NB4 (cell line): ENCODE measurements at regions not wholly inside any gene's neighbourhood (a gene's known extent, or its start where the extent isn't known, plus 50 kb on each side); places are given as distances from the start of the nearest gene placed in this dataset.

ENCODE experiments used
- DNase-seq: peaks from one replicate; pipeline ENCODE4 v3.0.0; 2010; ENCODE audit warnings: low read depth
- H3K4me3 ChIP-seq: one replicate; pipeline ENCODE4 v1.5.1; 2011; ENCODE audit warnings: mild to moderate bottlenecking, low read depth, low read length, moderate library complexity
- MYC ChIP-seq: IDR thresholded peaks from 2 replicates; pipeline ENCODE4 v1.6.1; 2011; ENCODE audit warnings: low read depth, low read length
- POLR2A ChIP-seq: IDR thresholded peaks from 2 replicates; pipeline ENCODE4 v1.6.1; 2011; ENCODE audit warnings: mild to moderate bottlenecking; ENCODE audit not compliant: insufficient read length; ENCODE audit errors: extremely low read depth
- TF ChIP-seq, protein P1 (sequence below): IDR thresholded peaks from one replicate; pipeline ENCODE4 v1.5.1; 2012; ENCODE audit warnings: low read depth, low read length
- TF ChIP-seq, protein P2 (sequence below): IDR thresholded peaks from 2 replicates; pipeline ENCODE4 v1.6.1; 2011; ENCODE audit warnings: low read depth, low read length

- TF ChIP-seq, protein P1, sequence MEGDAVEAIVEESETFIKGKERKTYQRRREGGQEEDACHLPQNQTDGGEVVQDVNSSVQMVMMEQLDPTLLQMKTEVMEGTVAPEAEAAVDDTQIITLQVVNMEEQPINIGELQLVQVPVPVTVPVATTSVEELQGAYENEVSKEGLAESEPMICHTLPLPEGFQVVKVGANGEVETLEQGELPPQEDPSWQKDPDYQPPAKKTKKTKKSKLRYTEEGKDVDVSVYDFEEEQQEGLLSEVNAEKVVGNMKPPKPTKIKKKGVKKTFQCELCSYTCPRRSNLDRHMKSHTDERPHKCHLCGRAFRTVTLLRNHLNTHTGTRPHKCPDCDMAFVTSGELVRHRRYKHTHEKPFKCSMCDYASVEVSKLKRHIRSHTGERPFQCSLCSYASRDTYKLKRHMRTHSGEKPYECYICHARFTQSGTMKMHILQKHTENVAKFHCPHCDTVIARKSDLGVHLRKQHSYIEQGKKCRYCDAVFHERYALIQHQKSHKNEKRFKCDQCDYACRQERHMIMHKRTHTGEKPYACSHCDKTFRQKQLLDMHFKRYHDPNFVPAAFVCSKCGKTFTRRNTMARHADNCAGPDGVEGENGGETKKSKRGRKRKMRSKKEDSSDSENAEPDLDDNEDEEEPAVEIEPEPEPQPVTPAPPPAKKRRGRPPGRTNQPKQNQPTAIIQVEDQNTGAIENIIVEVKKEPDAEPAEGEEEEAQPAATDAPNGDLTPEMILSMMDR, result no peak
- TF ChIP-seq, protein P2, sequence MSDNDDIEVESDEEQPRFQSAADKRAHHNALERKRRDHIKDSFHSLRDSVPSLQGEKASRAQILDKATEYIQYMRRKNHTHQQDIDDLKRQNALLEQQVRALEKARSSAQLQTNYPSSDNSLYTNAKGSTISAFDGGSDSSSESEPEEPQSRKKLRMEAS, result no peak
- TF ChIP-seq MYC, result no peak
- no peak for TF ChIP-seq POLR2A
- DNase-seq, result no peak
These were observed 176.5 kb downstream of the SALL1 start for GRCh38 chr16:50974438-50975036.

DNA sequence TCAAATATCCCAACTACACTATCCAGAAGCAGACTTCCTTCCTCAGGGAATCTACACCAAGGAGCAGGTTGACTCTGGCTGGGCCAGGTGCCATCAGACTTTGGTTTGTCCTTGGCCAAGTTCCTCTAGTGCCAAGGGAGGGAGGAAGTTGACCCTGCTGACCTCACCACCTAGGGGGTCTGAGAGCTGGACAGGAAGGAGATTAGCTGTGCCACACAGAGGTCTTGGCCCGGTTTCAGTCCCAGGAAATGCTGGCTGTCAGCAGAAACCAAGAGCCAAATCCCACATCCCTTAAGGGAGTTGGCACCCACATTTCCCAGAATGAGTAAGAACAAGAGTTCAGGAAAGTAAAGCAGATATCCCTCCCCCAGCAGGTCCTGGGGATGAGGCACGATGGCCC is 178.2 kb downstream of the SALL1 start:
- no peak overlapping the region for H3K4me3 ChIP-seq
- TF ChIP-seq, protein P1, result no peak
- TF ChIP-seq, protein P2, result no peak
- TF ChIP-seq MYC (no peak), POLR2A (no peak)
- DNase-seq, result no peak

More at GRCh38 chr16:50974438-50975036, 176.5 kb downstream of the SALL1 start:
- no peak overlapping the region for H3K4me3 ChIP-seq

- TF ChIP-seq, protein P1, result no peak
- TF ChIP-seq MYC (no peak), POLR2A (no peak)
- TF ChIP-seq, protein P2, result no peak
These were observed 180.8 kb downstream of the SALL1 start for GRCh38 chr16:50970281-50970680.

DNA sequence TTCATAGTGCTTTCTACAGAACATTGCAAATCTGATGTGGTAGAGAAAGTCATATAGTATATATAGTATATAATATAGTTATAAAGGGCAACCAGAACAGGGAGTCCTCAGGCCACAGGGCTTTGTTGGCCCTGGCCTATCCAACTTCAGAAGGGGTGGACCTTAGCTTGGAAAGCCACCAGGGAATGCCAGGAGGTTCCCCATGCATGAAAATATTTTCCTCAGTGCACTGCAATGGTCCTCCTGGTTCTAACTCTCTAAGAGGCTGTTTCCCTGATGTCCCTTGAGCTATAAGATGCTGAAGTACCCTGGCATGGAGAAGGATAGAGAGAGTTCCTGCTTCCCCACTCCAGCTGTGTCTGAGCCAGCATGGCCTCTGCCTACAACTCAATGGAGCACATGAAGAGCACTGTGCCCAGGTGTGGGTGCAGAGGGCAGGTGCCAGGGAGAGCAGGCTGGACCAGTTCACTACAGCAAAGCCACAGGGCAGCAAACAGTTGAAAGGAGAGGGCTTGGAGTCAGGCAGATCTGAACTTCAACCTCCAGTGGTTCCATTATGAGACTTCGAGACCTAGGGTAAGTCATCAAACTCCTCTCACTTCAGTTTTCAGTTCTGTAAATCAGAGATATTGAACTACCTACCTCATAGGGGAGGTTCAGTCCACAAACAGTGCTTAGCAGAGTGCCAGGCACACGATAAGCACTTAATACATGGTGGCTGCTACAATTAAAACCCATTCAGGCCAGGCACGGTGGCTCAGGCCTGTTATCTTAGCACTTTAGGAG is 183.1 kb downstream of the SALL1 start:
- TF ChIP-seq MYC, result no peak
- TF ChIP-seq, protein P1, result no peak
- TF ChIP-seq, protein P2, result no peak
- TF ChIP-seq POLR2A, result no peak

More at GRCh38 chr16:50970281-50970680, 180.8 kb downstream of the SALL1 start:
- no peak for DNase-seq
- no peak overlapping the region for H3K4me3 ChIP-seq

GRCh38 chr16:50964491-50964890 is 186.6 kb downstream of the SALL1 start:
- H3K4me3 ChIP-seq, result no peak overlapping the region
- TF ChIP-seq, protein P2, result no peak
- TF ChIP-seq POLR2A, result no peak
- TF ChIP-seq MYC, result no peak
- TF ChIP-seq, protein P1, result no peak
- no peak for DNase-seq

More for the DNA sequence above, 183.1 kb downstream of the SALL1 start:
- no peak overlapping the region for H3K4me3 ChIP-seq
- no peak for DNase-seq
